Astrocyte (in vitro differentiated cells and primary cell): ENCODE measurements at regions not wholly inside any gene's neighbourhood (a gene's known extent, or its start where the extent isn't known, plus 50 kb on each side); places are given as distances from the start of the nearest gene placed in this dataset.

Experiments
- EZH2 ChIP-seq: IDR thresholded peaks from 2 replicates; pipeline ENCODE4 v1.6.1; 2012; ENCODE audit warnings: mild to moderate bottlenecking, low read length, inconsistent platforms; ENCODE audit not compliant: insufficient read depth
- TF ChIP-seq, protein P1 (sequence below): IDR thresholded peaks from 2 replicates; pipeline ENCODE4 v1.5.1; 2011; ENCODE audit warnings: low read depth, mild to moderate bottlenecking, inconsistent platforms, low read length, moderate library complexity; ENCODE audit not compliant: insufficient read depth

DNA sequence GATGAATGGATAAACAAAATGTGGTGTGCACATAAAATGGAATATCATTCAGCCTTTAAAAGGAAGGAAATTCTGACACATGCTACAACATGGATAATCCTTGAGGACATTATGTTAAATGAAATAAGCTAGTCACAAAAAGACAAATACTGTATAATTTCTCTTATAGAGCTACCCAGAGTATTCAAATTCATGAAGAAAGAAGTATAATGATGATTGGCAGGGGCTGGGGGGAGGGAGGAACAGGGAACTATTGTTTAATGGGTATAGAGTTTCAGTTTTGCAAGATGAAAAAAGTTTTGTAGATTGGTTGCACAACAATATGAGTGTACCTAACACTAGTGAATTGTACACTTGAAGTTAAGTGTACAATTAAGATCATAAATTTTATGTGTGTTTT is 153.9 kb upstream of the STK26 start:
- TF ChIP-seq, protein P1, sequence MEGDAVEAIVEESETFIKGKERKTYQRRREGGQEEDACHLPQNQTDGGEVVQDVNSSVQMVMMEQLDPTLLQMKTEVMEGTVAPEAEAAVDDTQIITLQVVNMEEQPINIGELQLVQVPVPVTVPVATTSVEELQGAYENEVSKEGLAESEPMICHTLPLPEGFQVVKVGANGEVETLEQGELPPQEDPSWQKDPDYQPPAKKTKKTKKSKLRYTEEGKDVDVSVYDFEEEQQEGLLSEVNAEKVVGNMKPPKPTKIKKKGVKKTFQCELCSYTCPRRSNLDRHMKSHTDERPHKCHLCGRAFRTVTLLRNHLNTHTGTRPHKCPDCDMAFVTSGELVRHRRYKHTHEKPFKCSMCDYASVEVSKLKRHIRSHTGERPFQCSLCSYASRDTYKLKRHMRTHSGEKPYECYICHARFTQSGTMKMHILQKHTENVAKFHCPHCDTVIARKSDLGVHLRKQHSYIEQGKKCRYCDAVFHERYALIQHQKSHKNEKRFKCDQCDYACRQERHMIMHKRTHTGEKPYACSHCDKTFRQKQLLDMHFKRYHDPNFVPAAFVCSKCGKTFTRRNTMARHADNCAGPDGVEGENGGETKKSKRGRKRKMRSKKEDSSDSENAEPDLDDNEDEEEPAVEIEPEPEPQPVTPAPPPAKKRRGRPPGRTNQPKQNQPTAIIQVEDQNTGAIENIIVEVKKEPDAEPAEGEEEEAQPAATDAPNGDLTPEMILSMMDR, result no peak
- TF ChIP-seq EZH2, result no peak
